HEK293T (cell line): ENCODE measurements at regions not wholly inside any gene's neighbourhood (a gene's known extent, or its start where the extent isn't known, plus 50 kb on each side); places are given as distances from the start of the nearest gene placed in this dataset.

ENCODE experiments used
- FOXA1 ChIP-seq: fragments of 450-650 bp; IDR thresholded peaks from 2 replicates; pipeline ENCODE4 v1.6.1; 2016; ENCODE audit warnings: mild to moderate bottlenecking
- FOXK2 ChIP-seq: fragments of 450-650 bp; IDR thresholded peaks from 2 replicates; pipeline ENCODE4 v1.6.1; 2016; ENCODE audit warnings: mild to moderate bottlenecking
- L3MBTL2 ChIP-seq: fragments of 450-650 bp; conservative IDR thresholded peaks from 2 replicates; pipeline ENCODE4 v1.6.1; 2016; ENCODE audit warnings: mild to moderate bottlenecking
- LEF1 ChIP-seq: fragments of 450-650 bp; IDR thresholded peaks from 2 replicates; pipeline ENCODE4 v1.6.1; 2017; ENCODE audit warnings: mild to moderate bottlenecking, borderline replicate concordance
- TARDBP ChIP-seq: fragments of 450-650 bp; IDR thresholded peaks from 2 replicates; pipeline ENCODE4 v1.6.1; 2016

- TF ChIP-seq FOXA1 (no peak), L3MBTL2 (no peak), TARDBP (no peak), FOXK2 (no peak), LEF1 (no peak)
These were observed 91.2 kb downstream of the EDEM1 start for GRCh38 chr3:5278666-5279065.
